Daoy (cell line): ENCODE measurements at regions not wholly inside any gene's neighbourhood (a gene's known extent, or its start where the extent isn't known, plus 50 kb on each side); places are given as distances from the start of the nearest gene placed in this dataset.

Experiments
- DNase-seq: peaks from one replicate; pipeline ENCODE4 v3.0.0-alpha.2; 2015; ENCODE audit warnings: low read depth

DNA sequence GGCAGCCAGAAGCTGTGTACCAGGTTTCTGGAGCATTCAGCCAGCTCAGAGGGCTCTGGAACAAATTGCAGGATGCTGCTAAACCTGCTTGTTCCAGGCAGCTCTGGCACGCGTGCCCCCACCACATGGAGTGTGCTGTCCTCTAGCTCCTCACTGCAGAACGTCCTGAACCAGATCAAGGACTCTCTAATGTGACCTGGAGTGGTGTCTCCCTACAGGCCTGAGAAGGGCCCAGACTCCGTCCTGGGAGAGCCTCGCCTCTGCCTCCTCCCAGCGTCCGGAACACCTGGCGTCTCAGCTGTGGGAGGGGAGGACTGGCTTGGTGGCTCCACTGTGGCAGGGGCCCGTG is 115.6 kb upstream of the GPC1 start:
- DNase-seq = no peak

DNA sequence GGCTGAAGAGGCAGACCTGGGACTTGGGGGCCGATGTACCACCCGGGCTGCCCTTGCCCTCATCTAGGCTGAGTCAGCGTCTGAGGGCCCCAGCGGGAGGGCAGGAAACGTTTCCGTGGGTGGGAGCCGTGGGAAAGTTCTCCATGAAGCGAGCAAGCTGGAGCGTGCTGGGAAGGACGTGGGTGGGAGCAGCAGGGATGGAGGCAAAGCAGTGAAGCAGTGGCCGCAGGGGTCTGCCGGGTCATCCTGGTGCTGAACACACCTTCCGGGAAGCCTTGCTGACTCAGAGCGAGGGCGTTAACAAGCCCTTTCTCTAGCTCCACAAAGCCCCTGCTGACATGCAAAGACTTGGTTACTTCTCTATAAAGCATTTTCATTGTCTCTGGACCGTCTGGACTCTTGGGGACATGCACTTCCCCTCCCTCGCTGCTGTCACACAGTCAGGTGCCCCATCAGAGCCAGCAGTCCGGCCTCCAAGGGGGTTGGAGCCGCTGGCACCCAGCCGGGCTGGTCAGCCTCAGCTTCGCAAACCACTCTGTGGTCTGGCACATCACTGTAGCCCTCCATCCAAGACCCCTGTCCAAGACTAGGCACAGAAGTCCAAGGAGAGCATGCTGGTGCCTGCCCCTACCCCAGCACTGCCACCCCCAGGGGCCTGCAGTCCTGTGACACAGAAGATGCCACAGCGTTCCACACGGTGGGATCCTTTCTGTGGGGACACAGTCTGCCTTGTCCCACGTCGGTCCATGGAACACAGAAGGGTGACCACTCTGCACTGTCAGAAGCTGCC is 115.1 kb upstream of the GPC1 start:
- DNase-seq = peak; percentile 89

DNA sequence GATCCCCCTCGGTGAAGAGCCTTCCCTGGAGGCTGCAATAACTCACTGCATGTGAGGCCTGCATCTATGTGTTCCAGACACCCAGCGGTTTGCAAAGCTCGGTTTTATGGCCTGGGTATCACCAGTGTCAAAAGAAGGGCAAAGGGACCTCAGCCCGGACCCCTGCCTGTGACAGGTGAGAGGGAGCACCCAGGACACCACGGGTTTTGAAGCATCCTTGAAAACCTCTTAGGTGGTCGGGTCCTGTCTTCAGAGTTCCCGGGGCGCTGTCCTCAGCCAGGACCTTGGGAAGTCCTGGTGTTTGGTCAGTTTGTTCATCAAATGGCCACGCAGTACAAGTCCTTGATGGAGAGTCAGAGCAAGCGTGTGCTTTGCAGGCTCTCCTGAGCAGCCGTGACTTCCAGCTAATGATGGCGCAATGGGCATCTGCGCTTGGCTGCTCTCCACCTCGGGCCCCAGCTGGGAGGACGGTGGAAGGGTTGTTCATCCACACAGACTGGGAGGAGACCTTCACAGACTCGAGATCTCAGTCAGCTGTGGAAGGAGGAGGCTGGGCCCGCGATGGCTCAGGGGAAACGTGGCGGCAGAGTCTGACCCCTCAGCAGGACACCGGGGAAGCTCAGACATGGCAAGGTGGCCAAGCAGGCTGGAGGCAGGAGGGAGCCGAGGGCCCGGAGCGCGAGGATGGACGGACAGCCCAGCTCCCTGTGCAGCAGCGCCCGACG is 113.1 kb upstream of the GPC1 start:
- DNase-seq = no peak

DNA sequence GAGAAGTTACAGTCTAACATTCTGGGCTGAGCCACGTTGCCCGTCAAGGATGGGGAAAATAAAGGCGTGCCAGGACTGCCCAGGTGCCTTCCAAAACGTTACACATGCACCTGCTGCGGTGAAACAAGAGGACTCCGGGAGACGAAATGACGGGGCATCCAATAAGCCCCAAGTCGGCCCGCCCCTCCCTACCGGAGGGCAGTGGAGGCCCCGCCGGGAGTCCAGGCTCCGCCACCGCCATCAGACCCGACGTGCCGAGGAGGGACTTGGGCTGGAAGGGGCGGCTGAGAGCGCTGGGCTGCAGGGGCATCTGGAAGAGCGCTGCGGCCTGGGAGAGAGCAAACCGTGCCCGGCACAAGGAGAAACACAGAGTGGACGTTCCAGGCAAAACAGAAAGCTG is 112.5 kb upstream of the GPC1 start:
- DNase-seq = no peak

DNA sequence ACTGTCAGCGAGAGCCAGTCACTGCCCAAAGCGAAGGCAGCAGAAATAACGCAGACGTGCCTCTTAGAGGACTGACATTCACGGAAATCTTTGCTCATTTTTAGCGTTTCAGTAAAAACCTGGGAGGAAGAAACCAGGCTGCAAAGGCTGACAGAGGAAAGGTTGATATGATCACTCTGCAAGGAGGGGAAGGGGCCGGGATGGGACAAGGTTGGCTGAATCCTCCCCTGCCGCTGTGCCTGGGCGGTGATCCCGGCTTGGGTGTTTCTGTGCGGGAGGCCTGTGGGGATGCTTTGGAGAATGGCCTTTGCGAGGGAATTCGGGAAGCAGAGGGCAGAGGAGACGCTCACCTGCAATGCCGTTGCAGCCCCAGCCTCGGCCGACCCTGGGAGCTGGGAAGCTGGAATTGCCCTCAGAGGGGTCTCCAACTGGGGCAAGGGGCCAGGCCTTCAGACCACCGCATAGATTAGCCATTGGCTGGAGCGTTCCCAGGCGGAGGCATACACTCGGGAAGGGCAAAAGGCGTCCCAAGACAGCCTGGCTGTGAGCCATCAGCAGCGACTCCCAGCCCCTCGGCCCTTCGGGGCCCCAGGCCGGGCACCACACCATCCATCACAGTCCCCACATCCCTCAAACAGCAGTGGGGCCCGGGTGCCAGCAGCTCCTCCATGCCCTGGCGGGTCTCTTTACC is 111.7 kb upstream of the GPC1 start:
- no peak for DNase-seq

DNA sequence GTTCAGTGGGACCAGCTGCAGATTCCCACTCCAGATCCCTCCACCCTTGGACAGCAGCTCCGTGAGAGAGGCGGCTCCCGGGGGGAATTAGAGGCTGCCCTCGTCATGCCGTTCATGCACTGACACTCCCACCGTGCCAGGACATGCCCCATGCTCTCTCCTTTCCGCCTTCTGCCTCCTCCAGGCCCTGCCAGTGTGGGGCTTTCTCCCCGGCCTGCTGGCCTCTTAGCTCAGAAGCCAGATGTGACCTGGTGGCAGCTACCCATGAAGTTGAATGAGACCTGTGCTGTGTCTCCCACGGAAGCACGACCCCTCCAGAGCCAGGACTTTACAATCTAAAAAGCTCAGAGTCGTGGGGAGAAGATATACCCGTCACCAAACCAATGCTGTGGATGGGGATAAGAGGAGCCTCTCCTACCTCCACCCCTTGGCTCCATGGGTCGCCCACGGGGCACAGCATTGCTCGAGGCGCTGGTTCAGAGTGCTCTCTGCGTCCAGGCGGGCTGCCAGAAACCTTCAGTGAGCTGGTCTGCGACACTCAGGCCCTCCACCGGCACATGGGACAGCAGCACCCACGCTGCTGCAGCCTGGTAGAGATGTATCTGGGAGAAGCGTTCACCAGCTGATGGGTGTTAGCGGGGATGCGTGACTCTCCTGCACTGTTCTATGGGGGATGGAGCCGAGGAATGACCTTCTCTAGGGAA is 111.0 kb upstream of the GPC1 start:
- no peak for DNase-seq

DNA sequence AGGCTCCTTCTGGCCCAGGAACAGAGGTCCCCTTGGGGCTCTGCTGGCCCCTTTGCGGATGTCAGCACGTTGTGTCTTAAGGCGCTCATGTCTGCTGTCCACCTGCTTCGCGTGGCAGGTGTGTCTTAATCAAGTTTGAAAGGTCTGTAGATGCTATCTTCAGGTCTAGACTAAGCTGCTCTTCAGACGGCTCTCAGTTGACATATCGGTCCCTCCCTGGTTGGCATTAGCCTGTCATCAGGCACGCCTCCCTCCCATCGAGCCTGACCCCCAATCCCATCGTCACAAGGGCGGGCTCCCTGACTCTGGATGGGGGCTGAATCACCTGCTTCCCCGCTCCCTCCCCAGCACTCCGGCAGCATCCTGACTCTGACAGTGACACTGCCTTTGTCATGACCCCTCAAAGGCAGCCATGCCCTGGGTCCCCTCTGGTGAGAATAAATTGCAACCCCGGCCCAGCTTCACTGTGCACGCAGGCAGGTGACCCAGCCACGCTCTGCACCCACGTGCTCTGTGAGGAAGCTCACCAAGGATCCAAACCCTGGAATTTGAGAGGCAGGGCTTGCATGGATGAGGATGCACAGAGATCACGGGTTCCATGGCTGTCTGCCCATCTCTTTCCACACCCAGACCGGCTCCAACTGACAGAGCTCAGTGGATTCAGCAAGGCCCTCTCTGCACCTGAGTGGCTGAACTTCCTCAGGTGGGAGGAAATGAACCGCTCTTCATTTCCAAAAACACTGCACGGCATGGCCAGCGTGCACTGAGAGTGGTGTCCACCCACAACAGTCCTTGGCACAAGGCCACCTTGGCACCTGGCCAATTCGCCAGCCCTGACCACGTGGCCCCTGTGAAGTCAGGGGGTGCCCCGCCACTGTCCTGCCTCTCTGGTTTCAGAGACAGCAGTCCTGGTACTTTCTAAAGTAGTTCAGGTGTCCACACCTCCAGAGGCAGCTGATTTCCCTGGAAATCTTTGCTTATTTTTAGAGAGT is 110.2 kb upstream of the GPC1 start:
- peak; percentile 25 for DNase-seq

DNA sequence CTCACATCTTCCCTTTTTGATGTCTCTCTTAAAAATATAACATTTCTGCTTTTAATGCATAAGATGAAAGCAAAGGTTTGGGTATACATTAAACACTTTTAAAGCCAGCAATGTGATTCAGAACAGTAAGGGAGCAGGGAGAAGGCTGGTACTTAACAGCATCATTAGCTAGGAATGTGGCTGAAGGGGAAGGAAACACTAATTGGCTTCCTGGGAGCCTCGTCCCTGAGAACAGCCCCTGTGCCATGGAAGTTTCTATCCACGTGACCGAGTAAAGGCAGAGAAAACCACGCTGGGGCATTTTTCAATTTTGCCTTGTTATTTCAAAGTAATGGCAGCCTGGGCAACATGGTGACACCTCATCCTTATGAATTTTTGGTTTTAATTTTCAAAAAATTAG is 109.2 kb upstream of the GPC1 start:
- DNase-seq = peak; percentile 62

DNA sequence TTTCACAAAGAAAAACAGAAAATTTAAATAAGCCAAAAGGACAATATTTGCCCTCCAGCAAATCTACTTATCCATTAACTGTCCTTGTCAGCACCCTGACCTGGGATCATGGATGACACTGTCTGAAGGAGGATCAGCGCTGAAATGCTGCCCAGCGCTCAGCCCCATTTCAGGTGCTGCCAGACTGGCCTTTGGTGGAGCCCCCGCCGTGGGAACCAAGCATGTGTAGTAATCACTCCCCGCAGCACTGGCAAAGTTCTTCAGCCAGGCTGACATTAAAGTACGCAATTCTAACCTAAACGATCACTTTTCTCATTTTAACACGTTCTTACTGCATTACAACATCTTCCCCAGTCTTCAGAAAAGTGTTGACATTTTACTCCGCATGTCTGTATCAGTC is 108.6 kb upstream of the GPC1 start:
- DNase-seq = no peak

DNA sequence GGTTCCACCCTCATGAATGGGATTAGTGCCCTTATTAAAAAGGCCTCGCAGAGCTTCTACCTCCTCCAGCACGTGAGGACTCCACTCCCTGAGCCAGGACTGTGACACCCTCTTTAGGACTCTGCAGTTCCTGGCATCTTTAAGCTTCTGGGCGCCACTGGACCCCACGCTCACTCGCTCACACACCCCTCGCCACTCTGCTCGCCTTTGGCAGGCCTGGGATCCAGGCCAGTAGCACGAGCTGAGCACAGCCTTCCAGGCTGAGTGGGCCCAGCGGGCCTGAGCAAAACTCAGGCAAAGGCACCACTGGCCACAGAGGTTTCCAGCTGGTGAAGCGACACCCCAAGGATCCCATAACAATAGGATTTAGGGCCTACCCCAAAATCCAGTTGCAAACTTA is 107.9 kb upstream of the GPC1 start:
- no peak for DNase-seq

DNA sequence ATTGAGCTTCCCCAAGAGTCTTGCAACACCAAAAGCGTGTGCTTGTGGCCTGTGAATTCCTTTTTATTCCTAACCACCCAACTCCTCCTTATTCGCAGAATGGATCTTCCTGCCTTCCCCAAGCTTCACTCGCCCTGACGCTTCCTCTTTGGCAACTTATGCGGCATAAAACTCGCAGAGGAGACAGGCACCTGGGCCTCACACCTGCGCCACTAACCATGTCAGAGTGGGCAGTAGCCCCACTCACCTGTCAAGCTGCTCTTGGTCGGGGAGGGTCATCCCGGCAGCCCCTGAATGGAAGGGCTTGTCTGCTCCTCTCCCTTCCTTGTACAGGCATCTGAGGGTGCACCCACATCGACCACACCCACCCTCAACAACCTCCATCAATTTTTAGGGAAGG is 106.9 kb upstream of the GPC1 start:
- DNase-seq = no peak

DNA sequence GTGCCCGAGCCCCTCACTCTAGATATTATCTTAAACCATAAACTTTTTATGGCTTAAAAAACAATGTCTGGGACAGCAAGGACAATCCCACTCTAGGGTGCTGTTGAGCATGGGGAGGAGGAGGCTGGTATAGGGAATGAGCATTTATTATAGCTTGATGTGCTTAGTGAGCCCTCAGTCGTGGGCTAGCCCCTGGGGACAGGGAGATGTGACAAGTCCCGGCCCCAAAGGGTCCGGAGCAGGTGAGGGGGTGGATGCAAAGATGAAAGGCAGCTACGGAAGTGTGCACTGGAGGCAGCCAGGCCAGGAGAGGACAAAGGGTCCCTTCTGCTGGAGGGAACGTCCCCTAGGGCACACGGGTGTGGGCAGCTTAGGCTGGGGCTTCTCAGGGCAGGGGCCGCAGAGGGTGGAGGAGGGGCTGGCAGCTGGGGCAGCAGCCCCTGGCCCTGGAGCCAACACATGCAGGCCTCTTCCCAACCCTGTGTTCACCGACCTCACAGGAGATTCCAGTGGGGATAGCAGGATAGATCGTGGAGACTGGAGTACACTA is 106.3 kb upstream of the GPC1 start:
- no peak for DNase-seq

DNA sequence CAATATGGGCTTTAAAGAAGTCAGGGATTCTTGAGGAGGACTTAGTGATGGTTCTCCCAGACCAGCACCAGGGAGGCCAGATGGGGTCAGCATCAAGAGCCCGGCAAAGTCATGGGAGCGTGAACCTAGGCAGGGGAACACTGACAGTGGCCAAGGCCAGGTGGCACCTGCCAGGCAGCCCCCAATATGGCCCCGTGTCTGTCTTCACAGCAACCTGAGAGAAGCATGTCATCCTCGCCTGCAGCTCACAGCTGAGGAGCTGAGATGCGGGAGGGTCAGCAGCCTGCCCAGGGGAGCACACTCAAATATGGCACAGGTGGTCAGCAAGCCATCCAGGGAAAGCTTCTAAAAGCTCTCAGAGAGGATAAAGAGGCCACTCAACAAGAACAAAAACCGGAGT is 105.7 kb upstream of the GPC1 start:
- DNase-seq = no peak

DNA sequence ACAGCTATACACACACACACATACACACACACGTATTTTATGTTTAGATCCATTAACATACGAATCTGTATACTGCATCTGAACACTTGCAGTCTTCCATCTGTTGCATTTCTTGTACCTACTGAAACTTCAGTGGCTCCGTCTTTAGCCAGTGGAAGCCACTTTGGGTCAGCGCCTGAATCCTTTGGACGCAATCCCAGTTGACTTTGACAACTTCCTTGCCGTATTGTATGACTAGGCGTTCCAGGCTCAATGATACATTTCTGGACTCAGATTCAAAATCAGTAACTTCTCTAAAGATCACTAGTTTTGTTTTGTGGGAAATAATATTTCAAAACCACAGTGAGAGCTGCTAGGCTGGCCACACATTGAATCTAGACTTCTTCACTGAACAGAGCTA is 101.5 kb upstream of the GPC1 start:
- no peak for DNase-seq

DNA sequence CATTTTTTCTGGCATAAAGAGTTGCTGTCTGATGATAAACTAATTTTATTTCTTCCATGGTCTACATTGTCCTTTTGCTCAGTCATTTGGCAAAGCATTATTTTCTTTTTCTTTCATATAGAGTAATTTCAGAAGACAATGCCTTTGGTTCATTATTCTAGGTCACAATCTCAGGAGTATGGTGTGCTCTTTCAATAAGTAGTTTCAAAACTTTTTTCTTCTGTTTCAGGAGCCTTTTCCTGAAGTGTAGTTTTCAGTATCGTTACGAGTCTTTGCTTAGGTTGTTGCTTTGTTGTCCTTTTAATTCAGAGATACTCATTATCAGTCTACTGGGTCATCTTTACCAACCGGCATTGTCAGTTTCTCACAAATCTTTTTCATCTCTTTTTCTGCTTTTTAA is 100.4 kb upstream of the GPC1 start:
- DNase-seq = no peak

DNA sequence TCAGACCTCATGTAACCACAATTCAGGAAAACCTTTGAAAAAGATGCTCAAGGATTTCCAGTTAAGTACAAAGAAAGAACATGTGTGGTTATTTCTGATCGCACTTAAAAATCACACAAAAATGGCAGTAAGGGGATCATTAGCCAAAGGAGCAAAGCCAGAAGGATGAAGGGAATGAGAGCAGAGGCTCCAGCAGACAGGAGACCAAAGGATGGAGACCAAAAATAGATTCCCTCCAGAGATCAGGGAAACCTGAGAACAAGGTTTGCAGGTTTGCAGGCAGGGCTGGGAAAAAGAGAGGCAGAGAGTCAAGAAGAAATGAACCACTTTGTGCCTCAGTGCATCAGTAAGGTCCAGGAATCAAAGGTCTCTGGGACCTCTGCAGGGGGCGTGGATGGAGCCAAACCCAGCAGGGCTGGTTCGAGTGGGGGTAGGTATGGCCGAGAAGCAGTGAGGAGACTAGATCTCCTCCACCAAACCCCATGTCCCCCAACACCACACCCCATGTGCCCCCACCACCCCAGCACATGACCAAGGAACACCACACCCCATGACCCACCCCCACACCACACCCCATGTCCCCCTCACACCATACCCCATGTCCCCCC is 98.5 kb upstream of the GPC1 start:
- DNase-seq = no peak

DNA sequence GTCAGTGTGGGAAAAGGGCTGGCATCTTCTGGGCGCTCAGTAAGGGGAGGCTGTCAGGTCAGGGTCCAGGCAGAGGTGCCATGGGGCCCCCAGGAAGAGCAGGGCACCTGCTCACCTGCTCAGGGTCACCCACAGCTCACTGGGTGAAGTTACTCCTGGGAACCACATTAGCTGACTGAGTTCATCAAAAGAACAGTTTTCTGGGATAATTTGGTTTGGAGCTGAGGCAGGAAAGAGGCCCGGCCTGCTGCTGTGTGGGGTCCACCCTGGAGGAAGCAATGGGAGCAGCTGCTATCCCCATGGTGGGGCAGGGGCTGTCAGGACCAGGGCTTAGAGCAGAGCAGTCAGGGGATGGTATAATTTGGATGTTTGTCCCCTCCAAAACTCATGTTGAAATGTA is 97.2 kb upstream of the GPC1 start:
- no peak for DNase-seq

DNA sequence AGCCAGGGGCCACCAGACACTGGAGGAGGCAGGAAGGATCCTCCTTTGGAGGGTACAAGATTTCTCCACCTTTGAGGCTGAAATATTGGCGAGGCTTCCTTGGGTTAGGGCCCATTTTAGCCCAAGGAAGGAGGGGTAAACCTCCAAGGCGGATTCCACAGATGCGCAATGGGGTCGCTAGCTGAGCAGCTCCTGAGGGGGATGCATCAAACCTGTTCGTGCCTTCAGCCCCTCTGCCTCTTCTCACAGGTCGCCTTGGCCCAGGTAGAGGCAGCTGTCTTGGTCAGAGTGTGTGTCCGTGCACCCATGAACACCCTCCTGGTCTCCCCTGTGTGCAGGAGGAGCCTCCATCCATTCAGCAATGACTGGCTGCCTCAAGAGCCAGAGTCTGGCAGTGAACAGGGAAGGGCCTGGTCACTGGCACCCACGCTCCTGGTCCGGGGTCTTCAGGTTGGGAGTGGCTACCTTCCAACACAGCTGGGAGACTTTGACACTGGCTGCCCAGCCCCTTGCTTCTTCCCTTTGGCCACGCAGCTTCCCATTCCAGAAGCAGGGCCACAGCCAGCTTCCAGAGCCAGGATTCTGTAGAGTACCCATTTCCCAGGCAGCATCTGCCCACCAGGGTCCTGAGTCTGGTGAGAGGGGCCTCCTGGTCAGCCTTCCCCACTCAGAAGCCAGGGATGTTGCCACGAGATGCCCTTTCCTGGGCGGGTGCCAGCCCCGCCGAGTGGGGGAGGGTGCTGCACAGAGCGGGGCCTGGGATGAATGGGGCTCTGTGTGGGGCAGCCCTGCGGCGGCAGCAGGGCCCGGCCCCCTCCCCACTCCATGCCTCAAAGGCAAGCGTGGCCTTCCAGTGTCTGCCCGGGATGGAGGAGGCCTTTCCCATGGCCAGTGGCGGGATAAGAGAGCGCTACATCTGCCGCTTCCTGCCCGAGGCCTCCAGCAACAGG is 95.8 kb upstream of the GPC1 start:
- DNase-seq = no peak

DNA sequence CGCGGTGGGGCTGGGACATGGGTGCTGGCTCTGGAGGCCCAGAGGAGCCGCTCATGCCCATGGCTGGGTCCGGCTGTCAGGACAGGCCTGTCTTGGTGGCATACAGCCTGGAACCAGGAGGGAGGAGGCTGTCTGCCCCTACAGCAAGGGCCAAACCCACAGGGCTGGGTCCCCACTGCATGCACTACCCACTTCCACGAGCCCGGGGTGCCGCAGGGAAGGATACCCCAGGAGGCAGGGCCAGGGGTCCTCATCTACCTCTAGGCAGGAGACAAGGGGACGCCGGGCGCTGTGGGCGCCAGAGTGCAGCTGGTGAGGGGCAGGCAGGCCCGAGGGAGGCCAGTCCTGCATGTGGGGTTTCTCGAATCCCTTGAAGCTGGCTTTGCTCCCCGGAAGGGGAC is 95.1 kb upstream of the GPC1 start:
- DNase-seq = no peak
